Loucy (cell line): ENCODE measurements at regions not wholly inside any gene's neighbourhood (a gene's known extent, or its start where the extent isn't known, plus 50 kb on each side); places are given as distances from the start of the nearest gene placed in this dataset.

ENCODE experiments used
- H2AFZ ChIP-seq: fragments of 200-600 bp; sonication (generic); 2 replicates; pipeline ENCODE4 v1.6.0; 2016; ENCODE audit warnings: antibody characterized with exemption, mild to moderate bottlenecking, low read length, moderate library complexity
- H3F3A ChIP-seq: fragments of 200-600 bp; 2 replicates; pipeline ENCODE4 v1.6.0; 2016; ENCODE audit warnings: antibody characterized with exemption, low read depth, mild to moderate bottlenecking
- H3K27me3 ChIP-seq: fragments of 200-600 bp; sonication (generic); 2 replicates; pipeline ENCODE4 v1.6.1; 2014; ENCODE audit warnings: low read length, mild to moderate bottlenecking; ENCODE audit not compliant: insufficient read depth, poor library complexity, severe bottlenecking
- H3K36me3 ChIP-seq: fragments of 200-600 bp; sonication (generic); 2 replicates; pipeline ENCODE4 v1.6.1; 2016; ENCODE audit warnings: low read length; ENCODE audit not compliant: insufficient read depth
- H3K4me1 ChIP-seq: fragments of 200-600 bp; sonication (generic); 2 replicates; pipeline ENCODE4 v1.5.1; 2014; ENCODE audit warnings: low read length, mild to moderate bottlenecking; ENCODE audit not compliant: insufficient read depth, poor library complexity, severe bottlenecking
- H3K4me2 ChIP-seq: fragments of 200-600 bp; sonication (generic); 2 replicates; pipeline ENCODE4 v1.6.0; 2014; ENCODE audit warnings: antibody characterized with exemption, low read length, low read depth, mild to moderate bottlenecking; ENCODE audit not compliant: poor library complexity, severe bottlenecking
- H3K4me3 ChIP-seq: fragments of 200-600 bp; sonication (generic); 2 replicates; pipeline ENCODE4 v1.5.1; 2014; ENCODE audit warnings: low read length, mild to moderate bottlenecking, mixed read lengths; ENCODE audit not compliant: poor library complexity, severe bottlenecking
- H3K79me2 ChIP-seq: fragments of 200-600 bp; sonication (generic); 2 replicates; pipeline ENCODE4 v1.6.1; 2014; ENCODE audit warnings: low read length; ENCODE audit not compliant: insufficient read depth
- H3K9ac ChIP-seq: fragments of 200-600 bp; sonication (generic); 2 replicates; pipeline ENCODE4 v1.6.0; 2014; ENCODE audit warnings: mild to moderate bottlenecking, low read depth, low read length, moderate library complexity; ENCODE audit not compliant: poor library complexity, severe bottlenecking
- H3K9me2 ChIP-seq: fragments of 200-600 bp; sonication (generic); replicated peaks from 2 replicates; pipeline ENCODE4 v1.6.1; 2016; ENCODE audit warnings: low read depth, low read length, mixed read lengths
- H3K9me3 ChIP-seq: fragments of 200-600 bp; sonication (generic); 2 replicates; pipeline ENCODE4 v1.6.1; 2014; ENCODE audit warnings: mild to moderate bottlenecking, antibody characterized with exemption, low read length, low read depth; ENCODE audit not compliant: insufficient read depth
- H4K20me1 ChIP-seq: fragments of 200-600 bp; sonication (generic); 2 replicates; pipeline ENCODE4 v1.6.0; 2014; ENCODE audit warnings: antibody characterized with exemption, low read length, mild to moderate bottlenecking; ENCODE audit not compliant: insufficient read depth, poor library complexity, severe bottlenecking
- CTCF ChIP-seq: fragments of 200-600 bp; sonication (generic); conservative IDR thresholded peaks from 2 replicates; pipeline ENCODE4 v1.5.1; 2014; ENCODE audit warnings: mild to moderate bottlenecking, antibody characterized with exemption, low read length
- EZH2phosphoT487 ChIP-seq: fragments of 200-600 bp; IDR thresholded peaks from 2 replicates; pipeline ENCODE4 v1.6.1; 2018; ENCODE audit warnings: antibody characterized with exemption, mild to moderate bottlenecking, moderate library complexity, borderline replicate concordance

GRCh38 chr3:117184574-117184973 lies 475.0 kb downstream of the TUSC7 start:
- Histone ChIP-seq H2AFZ (no peak overlapping the region), H3K9ac (no peak overlapping the region), H3K36me3 (no peaks in the 10 kb centered on the region), H3K9me3 (no peaks in the 10 kb centered on the region), H3K4me1 (no peaks in the 10 kb centered on the region), H3K4me3 (no peak overlapping the region), H3K79me2 (no peaks in the 10 kb centered on the region), H3K4me2 (no peak overlapping the region), H4K20me1 (no peaks in the 10 kb centered on the region), H3K9me2 (0 out of 2 replicates have a peak, but pooled peaks cover 3% of the 10 kb centered on the region), H3F3A (no peaks in the 10 kb centered on the region), H3K27me3 (no peaks in the 10 kb centered on the region)
- TF ChIP-seq EZH2phosphoT487, result no peak
- no peak for TF ChIP-seq CTCF

GRCh38 chr3:117191245-117191644 lies 481.7 kb downstream of the TUSC7 start:
- TF ChIP-seq EZH2phosphoT487 (no peak), CTCF (no peak)

GRCh38 chr3:117192888-117193287 lies 483.3 kb downstream of the TUSC7 start:
- H3K4me2 ChIP-seq, result no peak overlapping the region
- H2AFZ ChIP-seq, result no peak overlapping the region
- no peaks in the 10 kb centered on the region for H3K36me3 ChIP-seq
- H3F3A ChIP-seq, result no peaks in the 10 kb centered on the region
- no peaks in the 10 kb centered on the region for H3K9me2 ChIP-seq
- H3K4me1 ChIP-seq, result no peaks in the 10 kb centered on the region
- H3K9me3 ChIP-seq, result no peaks in the 10 kb centered on the region
- H3K9ac ChIP-seq, result no peak overlapping the region
- no peak overlapping the region for H3K4me3 ChIP-seq
- no peaks in the 10 kb centered on the region for H3K27me3 ChIP-seq
- H4K20me1 ChIP-seq, result no peaks in the 10 kb centered on the region
- TF ChIP-seq CTCF (no peak), EZH2phosphoT487 (no peak)
- H3K79me2 ChIP-seq, result no peaks in the 10 kb centered on the region

More at GRCh38 chr3:117191245-117191644, 481.7 kb downstream of the TUSC7 start:
- 0 out of 2 replicates have a peak, but pooled peaks cover 3% of the 10 kb centered on the region for H3K9me2 ChIP-seq
- H3F3A ChIP-seq, result no peaks in the 10 kb centered on the region
- H3K9ac ChIP-seq, result no peak overlapping the region
- no peaks in the 10 kb centered on the region for H3K9me3 ChIP-seq
- H3K4me2 ChIP-seq, result no peak overlapping the region
- no peaks in the 10 kb centered on the region for H3K36me3 ChIP-seq
- no peak overlapping the region for H3K4me3 ChIP-seq
- no peaks in the 10 kb centered on the region for H3K79me2 ChIP-seq
- no peak overlapping the region for H2AFZ ChIP-seq
- no peaks in the 10 kb centered on the region for H4K20me1 ChIP-seq
- no peaks in the 10 kb centered on the region for H3K27me3 ChIP-seq
- no peaks in the 10 kb centered on the region for H3K4me1 ChIP-seq
